MCF 10A (cell line): ENCODE measurements at regions not wholly inside any gene's neighbourhood (a gene's known extent, or its start where the extent isn't known, plus 50 kb on each side); places are given as distances from the start of the nearest gene placed in this dataset.

Experiments used
- BruUV-seq: library from RNA; stranded (reverse); fragments of 400-500 nt; replicated peaks from 2 replicates; lab custom pipeline; 2021; lab: Mats Ljungman, UMichigan
- CTCF ChIA-PET: fragments of 300-600 bp; sonication (Branson Sonifier 250); formaldehyde crosslinking; extraction: SDS; loops from one replicate; lab custom pipeline; 2021; ENCODE audit warnings: antibody characterized with exemption, inconsistent platforms; lab: Yijun Ruan, JAX
- POLR2A ChIA-PET: fragments of 300-600, 350-650 bp; sonication (Branson Sonifier 250); formaldehyde crosslinking; extraction: SDS; loops from one replicate; lab custom pipeline; 2020; ENCODE audit warnings: antibody characterized with exemption, inconsistent platforms; lab: Yijun Ruan, JAX
- DNase-seq: peaks from one replicate; pipeline ENCODE4 v3.0.0-alpha.2; 2018; ENCODE audit not compliant: unreplicated experiment
- H3K27ac Mint-ChIP-seq: one replicate; pipeline ENCODE4 v1.8.0; 2022; ENCODE audit warnings: mild to moderate bottlenecking, low read depth, mixed read lengths; ENCODE audit not compliant: unreplicated experiment
- H3K27me3 Mint-ChIP-seq: one replicate; pipeline ENCODE4 v1.8.0; 2022; ENCODE audit warnings: mixed read lengths; ENCODE audit not compliant: insufficient read depth, unreplicated experiment
- H3K36me3 Mint-ChIP-seq: one replicate; pipeline ENCODE4 v1.8.0; 2022; ENCODE audit warnings: mild to moderate bottlenecking, moderate library complexity, mixed read lengths; ENCODE audit not compliant: insufficient read depth, unreplicated experiment
- H3K4me1 Mint-ChIP-seq: one replicate; pipeline ENCODE4 v1.8.0; 2022; ENCODE audit warnings: mixed read lengths; ENCODE audit not compliant: insufficient read depth, unreplicated experiment
- H3K4me3 Mint-ChIP-seq: one replicate; pipeline ENCODE4 v1.8.0; 2022; ENCODE audit warnings: mild to moderate bottlenecking, moderate library complexity, mixed read lengths; ENCODE audit not compliant: unreplicated experiment
- H3K9me3 Mint-ChIP-seq: one replicate; pipeline ENCODE4 v1.8.0; 2022; ENCODE audit warnings: mixed read lengths; ENCODE audit not compliant: unreplicated experiment
- CTCF ChIP-seq: fragments of 200-600 bp; IDR thresholded peaks from one replicate; pipeline ENCODE4 v1.8.0; 2022; ENCODE audit warnings: antibody characterized with exemption, mild to moderate bottlenecking; ENCODE audit not compliant: unreplicated experiment
- intact Hi-C: fragments of 100-400 bp; cut with micrococcal nuclease; formaldehyde crosslinking; loops from 2 replicates; pipeline ENCODE4 v1.14.1; 2022

DNA sequence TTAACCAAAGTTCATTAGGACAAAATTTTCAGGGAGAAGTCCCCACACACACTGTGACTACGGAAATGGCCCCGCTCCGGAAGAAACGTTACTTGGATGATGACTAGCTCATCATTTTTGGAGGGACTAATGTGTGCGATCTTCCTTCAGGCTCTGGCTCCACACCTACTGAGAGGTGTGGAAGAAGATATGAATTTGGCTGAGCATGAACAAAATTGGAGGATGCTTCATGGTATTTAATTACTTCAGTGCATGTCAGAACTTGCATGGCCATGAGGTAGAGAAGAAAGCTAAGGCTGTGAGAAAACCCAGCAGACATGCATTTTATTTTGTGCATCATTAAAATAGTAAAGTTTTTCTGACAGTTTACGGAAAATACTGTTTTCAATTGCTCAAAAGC lies 202.1 kb upstream of the TLE4 start:
- POLR2A ChIA-PET: interaction anchor here (0.6 to 2.4 kb wide), 8 partner anchors 9 to 1187 kb away, joined by 3 to 17 read pairs (median 4); no protein-coding TSS in a partner anchor
- Mint-ChIP-seq H3K27me3 (no peaks in the 10 kb centered on the region), H3K36me3 (no peaks in the 10 kb centered on the region), H3K4me3 (no peak overlapping the region), H3K4me1 (no peaks in the 10 kb centered on the region), H3K27ac (no peak overlapping the region), H3K9me3 (no peaks in the 10 kb centered on the region)
- TF ChIP-seq CTCF: no peak
- no peak for DNase-seq
- CTCF ChIA-PET: interaction anchor here (0.6 to 1.3 kb wide), 4 partner anchors 10 to 185 kb away, joined by 3 to 4 read pairs (median 3); no protein-coding TSS in a partner anchor
- no TSS peak for BruUV-seq
- intact Hi-C loops: no loop called here

- Mint-ChIP-seq H3K27ac (no peak overlapping the region), H3K27me3 (no peaks in the 10 kb centered on the region), H3K4me1 (no peaks in the 10 kb centered on the region), H3K4me3 (no peak overlapping the region), H3K9me3 (no peaks in the 10 kb centered on the region), H3K36me3 (no peaks in the 10 kb centered on the region)
- ChIA-PET POLR2A (interaction anchor here (0.6 kb wide), 1 partner anchor 1292 kb away, joined by 3 read pairs; no protein-coding TSS in a partner anchor), CTCF (interaction anchor here (0.6 to 0.7 kb wide), 2 partner anchors 56 to 204 kb away, joined by 3 to 8 read pairs; no protein-coding TSS in a partner anchor)
- TF ChIP-seq CTCF: no peak
- no peak for DNase-seq
- intact Hi-C loops: no loop called here
- BruUV-seq: no TSS peak
Observed at GRCh38 chr9:79371301-79371700, 200.5 kb upstream of the TLE4 start.

DNA sequence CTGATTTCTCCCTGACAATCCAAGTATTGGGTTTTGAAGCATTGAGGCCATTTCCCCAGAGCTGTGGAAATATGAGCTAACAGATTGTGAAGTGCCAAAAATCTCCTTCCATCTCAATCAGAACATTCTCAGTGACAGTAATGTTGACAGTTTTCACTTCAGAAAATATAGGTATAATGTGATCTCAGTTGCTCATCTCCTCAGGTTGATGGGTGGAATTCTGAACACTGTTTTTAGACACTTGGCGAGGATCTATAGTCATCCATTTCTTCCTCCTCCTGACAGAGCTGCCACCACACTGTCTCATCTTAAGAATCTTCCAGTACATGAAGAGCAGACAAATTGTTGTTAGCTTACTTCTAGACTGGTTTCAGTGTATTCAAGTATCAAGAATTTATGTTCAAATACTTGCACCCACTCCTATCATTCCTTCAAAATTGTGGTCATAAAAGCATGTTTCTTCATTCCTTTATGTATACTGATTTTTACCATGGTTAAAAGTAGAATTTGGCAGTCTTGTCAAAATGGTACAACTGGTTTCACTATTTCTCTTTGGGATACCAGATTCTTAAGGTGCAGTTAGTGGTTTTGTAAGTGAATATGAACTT lies 199.7 kb upstream of the TLE4 start:
- ChIA-PET POLR2A (interaction anchor here (2.0 kb wide), 1 partner anchor 12 kb away, joined by 5 read pairs; no protein-coding TSS in a partner anchor), CTCF (no interaction called here)
- Mint-ChIP-seq H3K4me1 (peaks cover 2% of the 10 kb centered on the region), H3K9me3 (no peaks in the 10 kb centered on the region), H3K36me3 (no peaks in the 10 kb centered on the region), H3K27me3 (no peaks in the 10 kb centered on the region), H3K27ac (no peak overlapping the region), H3K4me3 (no peak overlapping the region)
- DNase-seq: no peak
- intact Hi-C loops: no loop called here
- no peak for TF ChIP-seq CTCF
- BruUV-seq: no TSS peak

GRCh38 chr9:79377339-79377855 lies 194.4 kb upstream of the TLE4 start:
- Mint-ChIP-seq H3K36me3 (no peaks in the 10 kb centered on the region), H3K9me3 (no peaks in the 10 kb centered on the region), H3K27ac (no peak overlapping the region), H3K4me3 (no peak overlapping the region), H3K4me1 (peaks cover 20% of the 10 kb centered on the region), H3K27me3 (no peaks in the 10 kb centered on the region)
- no TSS peak for BruUV-seq
- DNase-seq: no peak
- ChIA-PET CTCF (interaction anchor here (0.7 kb wide), 1 partner anchor 20 kb away, joined by 3 read pairs; no protein-coding TSS in a partner anchor), POLR2A (no interaction called here)
- no peak for TF ChIP-seq CTCF
- intact Hi-C loops: no loop called here
